ENCODE measurements at regions not wholly inside any gene's neighbourhood (a gene's known extent, or its start where the extent isn't known, plus 50 kb on each side); places are given as distances from the start of the nearest gene placed in this dataset.
"Not testable (repeated sequence)": the region's sequence is repeated elsewhere in the genome, so short reads cannot be mapped to it uniquely, and the experiment has no call there.

DNA sequence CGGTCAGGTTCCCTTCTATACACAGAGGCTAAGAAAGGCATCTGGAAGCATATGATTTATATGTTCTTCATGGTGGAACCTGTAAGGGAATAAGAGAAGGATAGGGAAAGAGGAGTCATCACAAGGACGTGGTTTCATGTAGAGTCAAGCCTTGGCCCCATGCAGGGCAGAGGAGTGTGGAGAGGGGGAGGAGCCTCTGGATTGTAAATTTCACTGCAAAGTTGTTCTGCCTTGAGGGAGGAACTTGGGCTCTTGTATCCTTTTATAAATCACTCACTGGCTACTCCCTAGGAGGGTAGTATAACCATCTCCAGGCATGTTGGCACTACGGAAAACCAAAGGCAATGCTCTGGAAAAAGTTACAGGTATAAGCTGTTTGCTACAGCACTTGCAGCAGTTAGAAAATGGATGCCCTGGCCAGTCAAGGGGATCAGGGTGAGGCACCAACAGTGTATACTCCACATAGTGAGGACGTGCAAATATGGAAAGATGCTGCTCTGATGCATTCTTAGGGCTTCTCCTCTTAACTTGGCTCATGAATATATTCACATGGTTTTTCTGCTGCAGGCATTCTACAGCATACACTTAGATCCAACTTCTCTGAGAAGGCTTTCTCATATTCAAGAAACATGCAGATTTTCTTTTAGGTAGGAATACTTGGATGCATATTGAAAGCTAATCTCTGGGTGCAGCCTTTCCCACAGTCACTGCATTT lies 60.3 kb upstream of the ZNF81 start:
- Histone ChIP-seq H3F3A (ENCODE audit: insufficient read depth, low read length) (no peaks in the 10 kb centered on the region), H2AFZ (ENCODE audit: low read length) (no peak overlapping the region), H3K27me3 (replicated peaks; ENCODE audit: insufficient read depth, low read length) (no peaks in the 10 kb centered on the region), H3K4me3 (ENCODE audit: low read length) (no peak overlapping the region), H3K79me2 (ENCODE audit: low read length) (no peaks in the 10 kb centered on the region), H3K9ac (ENCODE audit: low read length) (no peak overlapping the region), H3K9me3 (replicated peaks; ENCODE audit: insufficient read depth, low read length) (no peaks in the 10 kb centered on the region), H3K36me3 (replicated peaks; ENCODE audit: insufficient read depth, low read length) (no peaks in the 10 kb centered on the region), H3K9me2 (replicated peaks; ENCODE audit: insufficient read depth, low read length) (no peaks in the 10 kb centered on the region), H3K4me1 (ENCODE audit: low read length) (no peaks in the 10 kb centered on the region), H4K20me1 (ENCODE audit: insufficient read depth, low read length) (no peaks in the 10 kb centered on the region), H3K27ac (ENCODE audit: low read length) (no peak overlapping the region), H3K4me2 (ENCODE audit: low read depth, low read length) (no peak overlapping the region)
- TF ChIP-seq EZH2 (optimal IDR thresholded peaks at IDR 0.05; ENCODE audit: low read depth, low read length) (no peak), EZH2phosphoT487 (IDR thresholded peaks at IDR 0.05; ENCODE audit: low read length) (no peak)
- TF ChIP-seq, protein P1, sequence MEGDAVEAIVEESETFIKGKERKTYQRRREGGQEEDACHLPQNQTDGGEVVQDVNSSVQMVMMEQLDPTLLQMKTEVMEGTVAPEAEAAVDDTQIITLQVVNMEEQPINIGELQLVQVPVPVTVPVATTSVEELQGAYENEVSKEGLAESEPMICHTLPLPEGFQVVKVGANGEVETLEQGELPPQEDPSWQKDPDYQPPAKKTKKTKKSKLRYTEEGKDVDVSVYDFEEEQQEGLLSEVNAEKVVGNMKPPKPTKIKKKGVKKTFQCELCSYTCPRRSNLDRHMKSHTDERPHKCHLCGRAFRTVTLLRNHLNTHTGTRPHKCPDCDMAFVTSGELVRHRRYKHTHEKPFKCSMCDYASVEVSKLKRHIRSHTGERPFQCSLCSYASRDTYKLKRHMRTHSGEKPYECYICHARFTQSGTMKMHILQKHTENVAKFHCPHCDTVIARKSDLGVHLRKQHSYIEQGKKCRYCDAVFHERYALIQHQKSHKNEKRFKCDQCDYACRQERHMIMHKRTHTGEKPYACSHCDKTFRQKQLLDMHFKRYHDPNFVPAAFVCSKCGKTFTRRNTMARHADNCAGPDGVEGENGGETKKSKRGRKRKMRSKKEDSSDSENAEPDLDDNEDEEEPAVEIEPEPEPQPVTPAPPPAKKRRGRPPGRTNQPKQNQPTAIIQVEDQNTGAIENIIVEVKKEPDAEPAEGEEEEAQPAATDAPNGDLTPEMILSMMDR (IDR thresholded peaks at IDR 0.05; ENCODE audit: low read length): no peak
- no peak for DNase-seq

DNA sequence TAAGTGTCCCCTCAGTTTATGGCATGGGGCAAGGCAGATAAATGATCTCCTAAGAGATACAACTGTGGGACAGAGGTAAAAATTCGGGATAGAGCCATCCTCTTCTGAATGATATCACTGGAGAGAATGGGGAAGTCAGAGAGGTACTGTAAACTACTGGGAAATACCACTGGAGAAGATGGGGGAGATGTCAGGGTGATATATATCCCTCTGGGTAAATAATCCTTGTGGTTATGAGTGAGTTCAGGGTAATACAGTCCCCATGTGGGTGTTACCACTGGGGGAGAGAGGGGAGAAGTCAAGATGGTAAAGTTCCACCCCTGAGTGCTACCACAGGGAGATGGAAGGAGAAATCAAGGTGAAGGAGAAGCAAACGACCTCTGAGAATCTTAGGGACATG lies 63.9 kb upstream of the ZNF81 start:
- no peaks in the 10 kb centered on the region for H3K9me3 ChIP-seq (replicated peaks; ENCODE audit: insufficient read depth, low read length)
- no peaks in the 10 kb centered on the region for H4K20me1 ChIP-seq (ENCODE audit: insufficient read depth, low read length)
- no peaks in the 10 kb centered on the region for H3K27me3 ChIP-seq (replicated peaks; ENCODE audit: insufficient read depth, low read length)
- no peak for TF ChIP-seq EZH2phosphoT487 (IDR thresholded peaks at IDR 0.05; ENCODE audit: low read length)
- TF ChIP-seq, protein P1 (IDR thresholded peaks at IDR 0.05; ENCODE audit: low read length): no peak
- TF ChIP-seq EZH2 (optimal IDR thresholded peaks at IDR 0.05; ENCODE audit: low read depth, low read length): no peak
- no peaks in the 10 kb centered on the region for H3K9me2 ChIP-seq (replicated peaks; ENCODE audit: insufficient read depth, low read length)
- H3K9ac ChIP-seq (ENCODE audit: low read length): no peak overlapping the region
- no peak overlapping the region for H3K4me3 ChIP-seq (ENCODE audit: low read length)
- H3K36me3 ChIP-seq (replicated peaks; ENCODE audit: insufficient read depth, low read length): no peaks in the 10 kb centered on the region
- DNase-seq: no peak
- no peak overlapping the region for H2AFZ ChIP-seq (ENCODE audit: low read length)
- no peaks in the 10 kb centered on the region for H3K79me2 ChIP-seq (ENCODE audit: low read length)
- no peak overlapping the region for H3K4me2 ChIP-seq (ENCODE audit: low read depth, low read length)
- no peaks in the 10 kb centered on the region for H3F3A ChIP-seq (ENCODE audit: insufficient read depth, low read length)
- H3K4me1 ChIP-seq (ENCODE audit: low read length): no peaks in the 10 kb centered on the region
- H3K27ac ChIP-seq (ENCODE audit: low read length): no peak overlapping the region

DNA sequence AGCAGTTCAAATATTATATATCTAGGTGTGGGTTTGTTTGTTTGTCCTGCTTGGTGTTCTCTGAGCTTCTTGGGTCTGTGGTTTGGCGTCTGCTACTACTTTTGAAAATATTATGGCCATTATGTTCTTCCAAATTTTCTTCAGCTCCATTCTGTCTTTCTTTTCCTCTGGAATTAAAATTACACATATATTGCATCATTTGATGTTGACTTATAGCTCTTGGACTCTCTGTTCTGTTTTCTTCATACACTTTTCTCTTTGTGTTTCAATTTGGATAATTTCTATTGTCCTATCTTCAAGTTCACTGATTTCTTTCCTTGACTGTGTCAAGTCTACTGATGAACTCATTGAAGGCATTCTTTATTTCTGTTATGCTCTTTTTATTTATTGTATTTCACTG lies 65.2 kb upstream of the ZNF81 start:
- no peaks in the 10 kb centered on the region for H3K27me3 ChIP-seq (replicated peaks; ENCODE audit: insufficient read depth, low read length)
- TF ChIP-seq, protein P1 (IDR thresholded peaks at IDR 0.05; ENCODE audit: low read length): no peak
- TF ChIP-seq EZH2 (optimal IDR thresholded peaks at IDR 0.05; ENCODE audit: low read depth, low read length): no peak
- H3K9me3 ChIP-seq (replicated peaks; ENCODE audit: insufficient read depth, low read length): no peaks in the 10 kb centered on the region
- H3K27ac ChIP-seq (ENCODE audit: low read length): no peak overlapping the region
- no peak overlapping the region for H2AFZ ChIP-seq (ENCODE audit: low read length)
- no peaks in the 10 kb centered on the region for H3K4me1 ChIP-seq (ENCODE audit: low read length)
- no peak overlapping the region for H3K4me3 ChIP-seq (ENCODE audit: low read length)
- H3K79me2 ChIP-seq (ENCODE audit: low read length): no peaks in the 10 kb centered on the region
- no peaks in the 10 kb centered on the region for H3F3A ChIP-seq (ENCODE audit: insufficient read depth, low read length)
- DNase-seq: no peak
- no peaks in the 10 kb centered on the region for H3K36me3 ChIP-seq (replicated peaks; ENCODE audit: insufficient read depth, low read length)
- no peak overlapping the region for H3K4me2 ChIP-seq (ENCODE audit: low read depth, low read length)
- no peak overlapping the region for H3K9ac ChIP-seq (ENCODE audit: low read length)
- no peaks in the 10 kb centered on the region for H3K9me2 ChIP-seq (replicated peaks; ENCODE audit: insufficient read depth, low read length)
- H4K20me1 ChIP-seq (ENCODE audit: insufficient read depth, low read length): no peaks in the 10 kb centered on the region

DNA sequence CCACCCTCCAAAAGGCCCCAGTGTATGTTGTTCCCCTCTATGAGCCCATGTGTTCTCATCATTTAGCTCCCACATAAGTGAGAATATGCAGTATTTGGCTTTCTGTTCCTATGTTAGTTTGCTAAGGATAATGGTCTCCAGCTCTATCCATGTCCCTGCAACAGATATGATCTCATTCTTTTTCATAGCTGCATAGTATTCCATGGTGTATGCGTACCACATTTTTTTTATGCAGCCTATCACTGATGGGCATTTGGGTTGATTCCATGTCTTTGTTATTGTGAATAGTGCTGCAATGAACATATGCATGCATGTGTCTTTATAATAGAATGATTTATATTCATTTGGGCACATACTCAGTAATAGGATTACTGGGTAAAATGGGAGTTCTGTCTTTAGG lies 73.9 kb upstream of the ZNF81 start:
- H3K9me3 ChIP-seq (replicated peaks; ENCODE audit: insufficient read depth, low read length); H3K36me3 ChIP-seq (replicated peaks; ENCODE audit: insufficient read depth, low read length); H3K9me2 ChIP-seq (replicated peaks; ENCODE audit: insufficient read depth, low read length); H3K79me2 ChIP-seq (ENCODE audit: low read length); H3K4me3 ChIP-seq (ENCODE audit: low read length); H2AFZ ChIP-seq (ENCODE audit: low read length); H4K20me1 ChIP-seq (ENCODE audit: insufficient read depth, low read length); H3K27ac ChIP-seq (ENCODE audit: low read length); H3K4me1 ChIP-seq (ENCODE audit: low read length); H3F3A ChIP-seq (ENCODE audit: insufficient read depth, low read length); H3K4me2 ChIP-seq (ENCODE audit: low read depth, low read length); DNase-seq; H3K27me3 ChIP-seq (replicated peaks; ENCODE audit: insufficient read depth, low read length); H3K9ac ChIP-seq (ENCODE audit: low read length): not testable (repeated sequence)

Measured in MM.1S (cell line).